Caco-2 (cell line): ENCODE measurements at regions not wholly inside any gene's neighbourhood (a gene's known extent, or its start where the extent isn't known, plus 50 kb on each side); places are given as distances from the start of the nearest gene placed in this dataset.

Source experiments
- BruUV-seq: library from RNA; stranded (reverse); fragments of 400-500 nt; replicated peaks from 2 replicates; lab custom pipeline; 2021; lab: Mats Ljungman, UMichigan
- CTCF ChIA-PET: fragments of 300-600 bp; sonication (Branson Sonifier 250); formaldehyde crosslinking; loops from one replicate; lab custom pipeline; 2022; ENCODE audit warnings: antibody characterized with exemption; lab: Charles Lee
- POLR2A ChIA-PET: fragments of 300-600 bp; sonication (Branson Sonifier 250); formaldehyde crosslinking; loops from one replicate; lab custom pipeline; 2022; ENCODE audit warnings: antibody characterized with exemption; lab: Charles Lee
- DNase-seq, 2 experiments: peaks; one replicate each; pipeline versions ENCODE4 v3.0.0 to v3.0.0-alpha.2; 2020 to 2022
- H3K27me3 ChIP-seq: replicated peaks from 2 replicates; pipeline ENCODE4 v1.6.0; 2011; ENCODE audit warnings: low read length; ENCODE audit not compliant: control insufficient read depth, insufficient read depth
- H3K36me3 ChIP-seq: 2 replicates; pipeline ENCODE4 v1.5.1; 2011; ENCODE audit warnings: low read length; ENCODE audit not compliant: control insufficient read depth, insufficient read depth
- H3K4me1 ChIP-seq: fragments of 250-450 bp; sonication (Bioruptor Pico); 2 replicates; pipeline ENCODE4 v1.5.1; 2020; ENCODE audit warnings: mild to moderate bottlenecking
- H3K4me3 ChIP-seq: 2 replicates; pipeline ENCODE4 v1.5.1; 2011; ENCODE audit warnings: low read depth, mild to moderate bottlenecking, control low read depth, low read length
- H3K9me3 ChIP-seq: fragments of 250-450 bp; sonication (Bioruptor Pico); 2 replicates; pipeline ENCODE4 v1.5.1; 2020; ENCODE audit warnings: mild to moderate bottlenecking, moderate library complexity
- H3K27ac Mint-ChIP-seq: one replicate; pipeline ENCODE4 v1.8.0; 2022; ENCODE audit warnings: mixed read lengths; ENCODE audit not compliant: unreplicated experiment
- H3K27me3 Mint-ChIP-seq: one replicate; pipeline ENCODE4 v1.8.0; 2022; ENCODE audit warnings: mixed read lengths; ENCODE audit not compliant: insufficient read depth, unreplicated experiment
- H3K36me3 Mint-ChIP-seq: one replicate; pipeline ENCODE4 v1.8.0; 2022; ENCODE audit warnings: mild to moderate bottlenecking, mixed read lengths; ENCODE audit not compliant: insufficient read depth, unreplicated experiment
- H3K4me1 Mint-ChIP-seq: one replicate; pipeline ENCODE4 v1.8.0; 2022; ENCODE audit warnings: low read depth, mixed read lengths; ENCODE audit not compliant: unreplicated experiment
- H3K4me3 Mint-ChIP-seq: one replicate; pipeline ENCODE4 v1.8.0; 2022; ENCODE audit warnings: mild to moderate bottlenecking, moderate library complexity, mixed read lengths; ENCODE audit not compliant: unreplicated experiment
- H3K9me3 Mint-ChIP-seq: one replicate; pipeline ENCODE4 v1.8.0; 2022; ENCODE audit warnings: mixed read lengths; ENCODE audit not compliant: unreplicated experiment
- CTCF ChIP-seq, 2 experiments: fragments of 200-600 bp in 1 of 2; IDR thresholded peaks; 1 replicate in 1 of 2; 2 replicates in 1 of 2; pipeline versions ENCODE4 v1.5.1 to v1.8.0; 2011 to 2022; ENCODE audit warnings: antibody characterized with exemption in 1 of 2, control low read depth in 1 of 2, inconsistent platforms in 1 of 2, low read depth in 1 of 2, low read length in 1 of 2, mild to moderate bottlenecking in 1 of 2, moderate library complexity in 1 of 2; ENCODE audit not compliant: insufficient read depth in 1 of 2, severe bottlenecking in 1 of 2, unreplicated experiment in 1 of 2
- intact Hi-C: fragments of 100-400 bp; cut with micrococcal nuclease; formaldehyde crosslinking; loops from one replicate; pipeline ENCODE4 v1.10.0; 2022; ENCODE audit not compliant: unreplicated experiment

GRCh38 chr15:29618586-29618985 is 203.7 kb downstream of the TJP1 start:
- Histone ChIP-seq H3K4me3 (no peak overlapping the region), H3K27me3 (no peaks in the 10 kb centered on the region), H3K36me3 (no peaks in the 10 kb centered on the region), H3K4me1 (peaks cover 3% of the 10 kb centered on the region), H3K9me3 (no peaks in the 10 kb centered on the region)
- no peaks in the 10 kb centered on the region for H3K27me3 Mint-ChIP-seq
- BruUV-seq, result no TSS peak
- H3K4me3 Mint-ChIP-seq, result no peak overlapping the region
- ChIA-PET POLR2A (no interaction called here), CTCF (no interaction called here)
- TF ChIP-seq CTCF (IDR thresholded peaks at IDR 0.05; ENCODE audit: insufficient read depth in 1 of 2, low read depth in 1 of 2, low read length in 1 of 2, severe bottlenecking in 1 of 2, unreplicated experiment in 1 of 2), result no peak
- DNase-seq, result no peak
- no peak overlapping the region for H3K27ac Mint-ChIP-seq
- no peaks in the 10 kb centered on the region for H3K36me3 Mint-ChIP-seq
- no peaks in the 10 kb centered on the region for H3K4me1 Mint-ChIP-seq
- no peaks in the 10 kb centered on the region for H3K9me3 Mint-ChIP-seq
- intact Hi-C loops, result no loop called here

DNA sequence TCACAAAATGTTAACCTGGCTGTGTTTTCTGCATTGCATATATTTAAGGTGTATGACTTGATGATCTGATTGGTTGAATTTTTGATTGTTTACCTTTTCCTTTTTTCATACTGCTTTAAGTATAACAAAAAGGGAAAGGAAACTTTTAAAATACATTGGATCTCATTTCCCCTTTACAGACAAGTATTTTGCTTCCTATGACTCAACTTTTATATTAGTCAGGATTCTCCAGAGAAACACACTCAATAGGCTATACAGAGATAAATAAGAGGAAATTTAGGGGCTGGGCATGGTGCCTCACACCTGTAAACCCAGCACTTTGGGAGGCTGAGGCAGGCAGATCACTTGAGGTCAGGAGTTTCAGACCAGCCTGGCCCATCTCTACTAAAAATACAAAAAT is 205.8 kb downstream of the TJP1 start:
- H3K36me3 Mint-ChIP-seq, result no peaks in the 10 kb centered on the region
- H3K4me1 Mint-ChIP-seq, result peaks cover 7% of the 10 kb centered on the region
- no peaks in the 10 kb centered on the region for H3K36me3 ChIP-seq
- CTCF ChIA-PET, result no interaction called here
- TF ChIP-seq CTCF (IDR thresholded peaks at IDR 0.05; ENCODE audit: insufficient read depth in 1 of 2, low read depth in 1 of 2, low read length in 1 of 2, severe bottlenecking in 1 of 2, unreplicated experiment in 1 of 2), result no peak
- H3K27me3 Mint-ChIP-seq, result peaks cover 4% of the 10 kb centered on the region
- POLR2A ChIA-PET, result no interaction called here
- no peaks in the 10 kb centered on the region for H3K27me3 ChIP-seq
- BruUV-seq, result no TSS peak
- no peak overlapping the region for H3K4me3 Mint-ChIP-seq
- no peak overlapping the region for H3K4me3 ChIP-seq
- no peak overlapping the region for H3K27ac Mint-ChIP-seq
- intact Hi-C loops, result no loop called here
- DNase-seq, result no peak
- H3K9me3 Mint-ChIP-seq, result no peaks in the 10 kb centered on the region
- no peaks in the 10 kb centered on the region for H3K9me3 ChIP-seq
- H3K4me1 ChIP-seq, result peaks cover 21% of the 10 kb centered on the region

DNA sequence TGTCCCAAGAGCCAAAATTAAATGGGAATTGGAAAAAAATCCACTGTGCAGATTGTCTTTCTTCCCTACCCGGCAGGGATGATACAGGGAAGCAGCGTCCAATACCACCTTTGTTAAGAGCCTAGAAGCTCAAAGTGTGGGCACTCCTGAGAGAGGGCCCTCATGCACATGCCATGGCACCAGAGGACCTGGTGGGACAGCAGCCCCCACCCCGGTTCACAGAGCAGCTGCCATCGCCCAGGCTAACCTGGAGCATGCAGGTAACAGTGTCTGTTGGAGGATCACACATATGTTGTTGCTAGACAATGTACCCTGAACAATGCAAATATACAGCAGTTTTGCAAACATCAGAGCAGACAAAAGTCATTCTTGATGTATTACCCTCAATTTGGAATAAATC is 206.5 kb downstream of the TJP1 start:
- ChIA-PET CTCF (no interaction called here), POLR2A (no interaction called here)
- no peaks in the 10 kb centered on the region for H3K9me3 ChIP-seq
- no peak for TF ChIP-seq CTCF (IDR thresholded peaks at IDR 0.05; ENCODE audit: insufficient read depth in 1 of 2, low read depth in 1 of 2, low read length in 1 of 2, severe bottlenecking in 1 of 2, unreplicated experiment in 1 of 2)
- H3K36me3 ChIP-seq, result no peaks in the 10 kb centered on the region
- Mint-ChIP-seq H3K36me3 (no peaks in the 10 kb centered on the region), H3K4me1 (peaks cover 7% of the 10 kb centered on the region), H3K9me3 (no peaks in the 10 kb centered on the region), H3K27ac (no peak overlapping the region), H3K27me3 (peaks cover 7% of the 10 kb centered on the region), H3K4me3 (no peak overlapping the region)
- H3K27me3 ChIP-seq, result no peaks in the 10 kb centered on the region
- intact Hi-C loops, result no loop called here
- peaks cover 21% of the 10 kb centered on the region for H3K4me1 ChIP-seq
- no peak for DNase-seq
- no peak overlapping the region for H3K4me3 ChIP-seq
- no TSS peak for BruUV-seq
